ENCODE measurements at regions not wholly inside any gene's neighbourhood (a gene's known extent, or its start where the extent isn't known, plus 50 kb on each side); places are given as distances from the start of the nearest gene placed in this dataset.

- Histone ChIP-seq H2AFZ (ENCODE audit: low read depth, low read length) (no peak overlapping the region), H3K18ac (ENCODE audit: low read depth in 1 of 2, low read length in 2 of 2) (no peak overlapping the region)
Measured at GRCh38 chr18:72201032-72201431, 343.1 kb downstream of the CBLN2 start.

GRCh38 chr18:72197591-72197990 lies 346.6 kb downstream of the CBLN2 start:
- Histone ChIP-seq H2BK15ac (ENCODE audit: low read depth, poor library complexity, severe bottlenecking) (no peak overlapping the region), H4K8ac (ENCODE audit: low read length) (no peak overlapping the region), H2BK5ac (ENCODE audit: low read depth, low read length, poor library complexity, severe bottlenecking) (no peak overlapping the region), H2BK12ac (ENCODE audit: low read length in 2 of 2) (no peak overlapping the region), H3K14ac (ENCODE audit: low read length in 2 of 2) (no peak overlapping the region), H3K4ac (ENCODE audit: low read depth in 1 of 2, low read length in 2 of 2) (no peak overlapping the region), H2AK5ac (ENCODE audit: low read length, severe bottlenecking) (no peak overlapping the region), H3K4me1 (ENCODE audit: control insufficient read depth, insufficient read depth, low read depth, low read length) (no peaks in the 10 kb centered on the region), H3K4me3 (ENCODE audit: insufficient read depth in 1 of 2, low read depth in 1 of 2, low read length in 2 of 2) (no peak overlapping the region), H3K4me2 (ENCODE audit: low read length, poor library complexity, severe bottlenecking) (no peak overlapping the region), H2AFZ (ENCODE audit: low read depth, low read length) (no peak overlapping the region), H3K27me3 (ENCODE audit: control insufficient read depth in 1 of 2, insufficient read depth in 1 of 2, low read length in 2 of 2) (no peaks in the 10 kb centered on the region), H3K9ac (ENCODE audit: low read length) (no peak overlapping the region), H3K18ac (ENCODE audit: low read depth in 1 of 2, low read length in 2 of 2) (no peak overlapping the region), H3K79me1 (replicated peaks; ENCODE audit: low read length, poor library complexity, severe bottlenecking) (no peaks in the 10 kb centered on the region), H3K23ac (ENCODE audit: low read length in 2 of 2) (no peak overlapping the region), H3K27ac (ENCODE audit: low read length, poor library complexity, severe bottlenecking) (no peak overlapping the region), H2BK120ac (ENCODE audit: low read depth, low read length) (no peak overlapping the region), H3K36me3 (ENCODE audit: control insufficient read depth in 1 of 2, insufficient read depth in 2 of 2, low read depth in 1 of 2, low read length in 2 of 2) (no peaks in the 10 kb centered on the region), H3K9me3 (ENCODE audit: control insufficient read depth, low read length) (peaks cover 18% of the 10 kb centered on the region), H4K91ac (ENCODE audit: low read length) (no peak overlapping the region)
- no peak for DNase-seq

More at GRCh38 chr18:72201032-72201431, 343.1 kb downstream of the CBLN2 start:
- no peak overlapping the region for H2BK12ac ChIP-seq (ENCODE audit: low read length in 2 of 2)
- no peak overlapping the region for H2BK5ac ChIP-seq (ENCODE audit: low read depth, low read length, poor library complexity, severe bottlenecking)
- H2BK15ac ChIP-seq (ENCODE audit: low read depth, poor library complexity, severe bottlenecking): no peak overlapping the region
- H3K79me1 ChIP-seq (replicated peaks; ENCODE audit: low read length, poor library complexity, severe bottlenecking): no peaks in the 10 kb centered on the region
- H4K8ac ChIP-seq (ENCODE audit: low read length): no peak overlapping the region
- no peak overlapping the region for H3K4me3 ChIP-seq (ENCODE audit: insufficient read depth in 1 of 2, low read depth in 1 of 2, low read length in 2 of 2)
- H3K14ac ChIP-seq (ENCODE audit: low read length in 2 of 2): no peak overlapping the region
- no peak for DNase-seq
- no peak overlapping the region for H3K23ac ChIP-seq (ENCODE audit: low read length in 2 of 2)
- no peak overlapping the region for H3K4me2 ChIP-seq (ENCODE audit: low read length, poor library complexity, severe bottlenecking)
- no peak overlapping the region for H3K4ac ChIP-seq (ENCODE audit: low read depth in 1 of 2, low read length in 2 of 2)
- no peaks in the 10 kb centered on the region for H3K4me1 ChIP-seq (ENCODE audit: control insufficient read depth, insufficient read depth, low read depth, low read length)
- no peak overlapping the region for H2BK120ac ChIP-seq (ENCODE audit: low read depth, low read length)
- H3K9ac ChIP-seq (ENCODE audit: low read length): no peak overlapping the region
- H3K36me3 ChIP-seq (ENCODE audit: control insufficient read depth in 1 of 2, insufficient read depth in 2 of 2, low read depth in 1 of 2, low read length in 2 of 2): no peaks in the 10 kb centered on the region
- H3K9me3 ChIP-seq (ENCODE audit: control insufficient read depth, low read length): peaks cover 13% of the 10 kb centered on the region
- no peak overlapping the region for H3K27ac ChIP-seq (ENCODE audit: low read length, poor library complexity, severe bottlenecking)
- H4K91ac ChIP-seq (ENCODE audit: low read length): no peak overlapping the region
- H3K27me3 ChIP-seq (ENCODE audit: control insufficient read depth in 1 of 2, insufficient read depth in 1 of 2, low read length in 2 of 2): no peaks in the 10 kb centered on the region
- H2AK5ac ChIP-seq (ENCODE audit: low read length, severe bottlenecking): no peak overlapping the region

- Histone ChIP-seq H2BK5ac (ENCODE audit: low read depth, low read length, poor library complexity, severe bottlenecking) (no peak overlapping the region), H3K4me1 (ENCODE audit: control insufficient read depth, insufficient read depth, low read depth, low read length) (no peaks in the 10 kb centered on the region), H3K27ac (ENCODE audit: low read length, poor library complexity, severe bottlenecking) (no peak overlapping the region), H2BK12ac (ENCODE audit: low read length in 2 of 2) (no peak overlapping the region), H4K91ac (ENCODE audit: low read length) (no peak overlapping the region), H3K9ac (ENCODE audit: low read length) (no peak overlapping the region), H3K14ac (ENCODE audit: low read length in 2 of 2) (no peak overlapping the region), H3K4ac (ENCODE audit: low read depth in 1 of 2, low read length in 2 of 2) (no peak overlapping the region), H2BK15ac (ENCODE audit: low read depth, poor library complexity, severe bottlenecking) (no peak overlapping the region), H2AFZ (ENCODE audit: low read depth, low read length) (no peak overlapping the region), H3K9me3 (ENCODE audit: control insufficient read depth, low read length) (peaks cover 18% of the 10 kb centered on the region), H3K4me2 (ENCODE audit: low read length, poor library complexity, severe bottlenecking) (no peak overlapping the region), H3K4me3 (ENCODE audit: insufficient read depth in 1 of 2, low read depth in 1 of 2, low read length in 2 of 2) (no peak overlapping the region), H3K36me3 (ENCODE audit: control insufficient read depth in 1 of 2, insufficient read depth in 2 of 2, low read depth in 1 of 2, low read length in 2 of 2) (no peaks in the 10 kb centered on the region), H3K79me1 (replicated peaks; ENCODE audit: low read length, poor library complexity, severe bottlenecking) (no peaks in the 10 kb centered on the region), H3K23ac (ENCODE audit: low read length in 2 of 2) (no peak overlapping the region), H2BK120ac (ENCODE audit: low read depth, low read length) (no peak overlapping the region), H3K27me3 (ENCODE audit: control insufficient read depth in 1 of 2, insufficient read depth in 1 of 2, low read length in 2 of 2) (no peaks in the 10 kb centered on the region), H3K18ac (ENCODE audit: low read depth in 1 of 2, low read length in 2 of 2) (no peak overlapping the region), H4K8ac (ENCODE audit: low read length) (no peak overlapping the region), H2AK5ac (ENCODE audit: low read length, severe bottlenecking) (no peak overlapping the region)
- DNase-seq: no peak
- 71% methylated on average over 6 of the region's 6 CpGs for WGBS
Measured at GRCh38 chr18:72194072-72194471, 350.1 kb downstream of the CBLN2 start.

- Histone ChIP-seq H3K36me3 (ENCODE audit: control insufficient read depth in 1 of 2, insufficient read depth in 2 of 2, low read depth in 1 of 2, low read length in 2 of 2) (no peaks in the 10 kb centered on the region), H2AFZ (ENCODE audit: low read depth, low read length) (no peak overlapping the region), H3K14ac (ENCODE audit: low read length in 2 of 2) (no peak overlapping the region), H3K79me1 (replicated peaks; ENCODE audit: low read length, poor library complexity, severe bottlenecking) (no peaks in the 10 kb centered on the region), H3K4me3 (ENCODE audit: insufficient read depth in 1 of 2, low read depth in 1 of 2, low read length in 2 of 2) (no peak overlapping the region), H3K9ac (ENCODE audit: low read length) (no peak overlapping the region), H2BK12ac (ENCODE audit: low read length in 2 of 2) (no peak overlapping the region), H3K4me2 (ENCODE audit: low read length, poor library complexity, severe bottlenecking) (no peak overlapping the region), H3K27ac (ENCODE audit: low read length, poor library complexity, severe bottlenecking) (no peak overlapping the region), H3K9me3 (ENCODE audit: control insufficient read depth, low read length) (no peaks in the 10 kb centered on the region), H2BK15ac (ENCODE audit: low read depth, poor library complexity, severe bottlenecking) (no peak overlapping the region), H3K4me1 (ENCODE audit: control insufficient read depth, insufficient read depth, low read depth, low read length) (no peaks in the 10 kb centered on the region), H3K27me3 (ENCODE audit: control insufficient read depth in 1 of 2, insufficient read depth in 1 of 2, low read length in 2 of 2) (no peaks in the 10 kb centered on the region), H2BK5ac (ENCODE audit: low read depth, low read length, poor library complexity, severe bottlenecking) (no peak overlapping the region), H3K18ac (ENCODE audit: low read depth in 1 of 2, low read length in 2 of 2) (no peak overlapping the region), H4K91ac (ENCODE audit: low read length) (no peak overlapping the region), H2AK5ac (ENCODE audit: low read length, severe bottlenecking) (no peak overlapping the region), H2BK120ac (ENCODE audit: low read depth, low read length) (no peak overlapping the region), H3K4ac (ENCODE audit: low read depth in 1 of 2, low read length in 2 of 2) (no peak overlapping the region), H4K8ac (ENCODE audit: low read length) (no peak overlapping the region), H3K23ac (ENCODE audit: low read length in 2 of 2) (no peak overlapping the region)
- no peak for DNase-seq
- no CpG with 5 or more reads among the region's 2 CpGs for WGBS
Measured at GRCh38 chr18:72187956-72188355, 356.2 kb downstream of the CBLN2 start.

All from mesenchymal stem cell (in vitro differentiated cells and primary cell).